ENCODE measurements at regions not wholly inside any gene's neighbourhood (a gene's known extent, or its start where the extent isn't known, plus 50 kb on each side); places are given as distances from the start of the nearest gene placed in this dataset.

DNA sequence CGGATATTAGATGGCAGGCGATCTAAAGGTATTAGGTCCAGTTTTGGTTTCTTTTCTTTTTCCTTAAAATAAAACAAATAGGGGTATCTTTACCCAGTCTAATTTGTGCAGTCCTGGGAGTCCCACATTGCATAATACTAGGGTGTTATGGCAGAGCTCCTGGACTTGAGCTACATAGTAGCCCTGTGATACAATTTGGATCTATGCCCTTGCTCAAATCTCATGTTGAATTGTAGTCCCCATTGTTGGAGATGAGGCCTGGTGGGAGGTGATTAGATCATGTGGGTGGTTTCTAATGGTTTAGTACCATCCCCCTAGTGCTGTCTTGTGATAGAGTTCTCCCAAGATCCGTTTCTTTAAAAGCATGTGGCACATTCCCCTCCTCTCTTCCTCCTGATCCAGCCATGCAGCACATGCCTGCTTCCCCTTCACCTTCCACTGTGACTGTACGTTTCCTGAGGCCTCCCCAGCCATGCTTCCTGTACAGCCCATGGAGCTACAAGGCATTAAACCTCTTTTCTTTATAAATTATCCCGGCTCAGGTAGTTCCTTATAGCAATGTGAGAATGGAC is 141.9 kb downstream of the RPS24 start:
- no peak for TF ChIP-seq CTCF (IDR thresholded peaks at IDR 0.05)
- DNase-seq, result no peak

GRCh38 chr10:78176320-78177317 is 143.0 kb downstream of the RPS24 start:
- Histone ChIP-seq H3K4me3 (no peak overlapping the region), H3K36me3 (no peaks in the 10 kb centered on the region), H3K27ac (no peak overlapping the region), H3K9me3 (no peaks in the 10 kb centered on the region), H3K4me1 (ENCODE audit: insufficient read depth) (no peaks in the 10 kb centered on the region), H3K27me3 (no peaks in the 10 kb centered on the region)
- intact Hi-C loops (cut with DNase I), result no loop called here
- TF ChIP-seq CTCF (IDR thresholded peaks at IDR 0.05) (no peak), EP300 (IDR thresholded peaks at IDR 0.05) (no peak), POLR2A (IDR thresholded peaks at IDR 0.05) (no peak)
- no peak for DNase-seq
- WGBS, 3 donors, result 82 to 90% (median 82%) methylated on average over 24 of the region's 24 CpGs

More for the DNA sequence above, 141.9 kb downstream of the RPS24 start:
- Histone ChIP-seq H3K4me1 (ENCODE audit: insufficient read depth) (no peaks in the 10 kb centered on the region), H3K9me3 (no peaks in the 10 kb centered on the region), H3K27me3 (no peaks in the 10 kb centered on the region), H3K4me3 (no peak overlapping the region), H3K36me3 (no peaks in the 10 kb centered on the region), H3K27ac (no peak overlapping the region)
- 58 to 67% (median 66%) methylated on average over 5 of the region's 5 CpGs for WGBS, 3 donors
- intact Hi-C loops (cut with DNase I), result no loop called here

DNA sequence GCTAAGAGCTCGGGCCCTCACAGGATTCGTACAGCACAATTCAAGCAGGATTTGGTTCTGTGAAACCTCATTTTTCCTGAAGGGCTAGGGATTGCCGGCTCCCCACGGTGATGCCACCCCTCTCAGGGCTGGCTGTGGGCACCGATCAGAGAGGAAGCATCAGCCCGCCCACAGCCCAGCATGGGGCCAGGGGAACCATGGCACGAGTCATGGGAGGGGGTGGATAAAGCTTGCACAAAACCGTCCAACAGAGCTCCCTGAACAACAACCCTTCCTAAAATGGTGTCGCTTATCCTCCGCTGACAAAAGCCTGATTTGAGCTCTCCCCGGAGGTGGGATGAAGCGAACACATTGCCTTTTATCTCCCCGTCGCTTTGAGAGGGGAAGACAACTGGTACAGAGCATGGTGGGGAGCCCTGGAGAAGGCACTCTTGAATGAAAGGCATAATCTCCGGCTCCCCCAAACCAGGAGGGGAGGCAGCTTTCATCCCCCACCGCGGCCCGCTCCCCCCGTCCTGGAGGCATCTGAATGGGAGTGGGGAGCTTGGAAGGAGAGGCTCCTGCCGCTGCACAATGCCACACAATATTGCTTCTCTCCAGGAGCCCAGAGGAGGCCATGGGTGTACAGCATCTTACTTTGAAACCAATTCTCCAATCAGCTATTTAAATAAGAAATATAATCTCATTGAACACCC is 144.0 kb downstream of the RPS24 start:
- H3K27me3 ChIP-seq, result no peaks in the 10 kb centered on the region
- H3K4me3 ChIP-seq, result no peak overlapping the region
- intact Hi-C loops (cut with DNase I), result no loop called here
- WGBS, 3 donors, result 40 to 64% (median 48%) methylated on average over 20 of the region's 20 CpGs
- H3K4me1 ChIP-seq (ENCODE audit: insufficient read depth), result no peaks in the 10 kb centered on the region
- no peaks in the 10 kb centered on the region for H3K36me3 ChIP-seq
- H3K27ac ChIP-seq, result no peak overlapping the region
- H3K9me3 ChIP-seq, result no peaks in the 10 kb centered on the region
- no peak for DNase-seq
- TF ChIP-seq CTCF (IDR thresholded peaks at IDR 0.05), result no peak
- no peak for TF ChIP-seq EP300 (IDR thresholded peaks at IDR 0.05)
- TF ChIP-seq POLR2A (IDR thresholded peaks at IDR 0.05), result no peak

- no peak overlapping the region for H3K27ac ChIP-seq
- no peaks in the 10 kb centered on the region for H3K9me3 ChIP-seq
- H3K4me1 ChIP-seq (ENCODE audit: insufficient read depth), result no peaks in the 10 kb centered on the region
- intact Hi-C loops (cut with DNase I), result no loop called here
- no peak for DNase-seq
- no peaks in the 10 kb centered on the region for H3K36me3 ChIP-seq
- TF ChIP-seq CTCF (IDR thresholded peaks at IDR 0.05) (no peak), EP300 (IDR thresholded peaks at IDR 0.05) (no peak), POLR2A (IDR thresholded peaks at IDR 0.05) (no peak)
- H3K27me3 ChIP-seq, result no peaks in the 10 kb centered on the region
- 40 to 56% (median 41%) methylated on average over 8 of the region's 8 CpGs for WGBS, 3 donors
- no peak overlapping the region for H3K4me3 ChIP-seq
Measured at GRCh38 chr10:78178397-78178796, 144.7 kb downstream of the RPS24 start.
